ENCODE measurements at regions not wholly inside any gene's neighbourhood (a gene's known extent, or its start where the extent isn't known, plus 50 kb on each side); places are given as distances from the start of the nearest gene placed in this dataset.

DNA sequence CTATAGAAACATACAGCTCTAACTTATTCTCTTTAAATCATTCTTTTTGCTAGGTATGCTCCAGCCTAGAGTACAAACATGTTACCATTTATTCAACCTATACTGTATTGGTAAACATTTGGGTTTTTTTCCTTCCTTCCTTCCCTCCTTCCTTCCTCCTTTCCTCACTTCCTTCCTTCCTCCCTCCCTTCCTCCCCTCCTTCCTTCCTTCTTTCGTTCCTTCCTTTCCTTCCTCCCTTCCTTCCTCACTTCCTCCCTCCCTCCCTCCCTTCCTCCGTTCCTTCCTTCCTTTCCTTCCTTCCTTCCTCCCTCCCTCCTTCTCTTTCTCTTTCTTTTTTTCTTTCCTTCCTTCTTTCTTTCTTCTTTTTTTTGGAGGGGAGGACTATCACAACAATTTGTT is 286.7 kb upstream of the PRKCQ start:
- no peak overlapping the region for H3K27ac ChIP-seq (ENCODE audit: extremely low read depth, low read depth, low read length)
- POLR2A ChIA-PET: no interaction called here
- no peak for TF ChIP-seq MTF1 (CRISPR knock-in tag; IDR thresholded peaks at IDR 0.05; ENCODE audit: borderline replicate concordance)
- TF ChIP-seq CC2D1A (IDR thresholded peaks at IDR 0.05): no peak
- no peak for TF ChIP-seq NFIC (IDR thresholded peaks at IDR 0.05)
- no peak for TF ChIP-seq ZNF23 (CRISPR knock-in tag; IDR thresholded peaks at IDR 0.05)
- peak; percentile 60 for TF ChIP-seq ZNF512 (tag; IDR thresholded peaks at IDR 0.05)
- no peaks in the 10 kb centered on the region for H4K20me1 ChIP-seq (replicated peaks; ENCODE audit: control insufficient read depth, insufficient read depth, low read length)
- no peaks in the 10 kb centered on the region for H3K9me3 ChIP-seq (replicated peaks; ENCODE audit: control insufficient read depth, insufficient read depth, low read depth, low read length)
- no CpG with 5 or more reads among the region's 2 CpGs for WGBS (ENCODE audit: insufficient coverage, low coverage, missing lambda C conversion rate)
- intact Hi-C loops (cut with micrococcal nuclease) (no loop called here), in situ Hi-C loops (cut with MboI) (no loop called here)
- no peaks in the 10 kb centered on the region; a peak in 2 of 5 replicates for H3K27me3 ChIP-seq (ENCODE audit: control insufficient read depth in 2 of 2, insufficient read depth in 2 of 2, low read length in 2 of 2)
- no peaks in the 10 kb centered on the region for H3K36me3 ChIP-seq (ENCODE audit: control insufficient read depth, insufficient read depth, low read length)
- no peak overlapping the region for H2AFZ ChIP-seq (ENCODE audit: low read depth, low read length)
- DNase-seq (ENCODE audit: extremely low read depth in 1 of 4, low spot score in 3 of 4) (no peak), ATAC-seq (no peak), FAIRE-seq (no peak)
- H3K9me1 ChIP-seq (ENCODE audit: control insufficient read depth, insufficient read depth, low read length): no peaks in the 10 kb centered on the region
- BruUV-seq (replicated peaks): no TSS peak
- no peaks in the 10 kb centered on the region for H3K79me2 ChIP-seq (ENCODE audit: control insufficient read depth, insufficient read depth, low read length)
- H3K4me2 ChIP-seq (ENCODE audit: insufficient read depth, low read length): no peak overlapping the region
- no peaks in the 10 kb centered on the region for H3K4me1 ChIP-seq (replicated peaks in 1 of 2; ENCODE audit: control insufficient read depth in 2 of 2, insufficient read depth in 2 of 2, low read length in 2 of 2)
- H3K4me3 ChIP-seq: no peak overlapping the region
- H3K9ac ChIP-seq (ENCODE audit: insufficient read depth in 1 of 2, low read depth in 2 of 2, low read length in 2 of 2): no peak overlapping the region
- CTCF ChIA-PET (ENCODE audit: low intra/inter-chr PET ratio): no interaction called here

DNA sequence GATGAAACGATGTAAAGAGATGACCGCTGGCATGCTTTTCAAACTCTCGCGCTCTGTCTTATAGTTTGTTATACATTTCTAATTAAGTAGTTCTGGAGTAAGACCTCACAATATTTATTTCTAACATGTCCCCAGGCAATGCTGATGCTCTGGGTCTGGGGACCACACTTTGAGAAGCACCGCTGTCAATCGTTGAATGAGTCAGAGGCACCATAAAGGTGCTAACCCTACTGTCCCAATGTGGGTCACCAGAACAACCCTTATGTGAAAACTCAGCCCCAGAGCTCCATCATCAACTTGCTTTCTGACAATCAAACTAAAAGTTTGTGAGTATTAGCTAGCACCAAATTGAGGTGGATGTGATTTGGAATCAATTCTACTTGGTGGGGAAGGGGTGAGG is 284.1 kb upstream of the PRKCQ start:
- Histone ChIP-seq H3K27me3 (ENCODE audit: control insufficient read depth in 2 of 2, insufficient read depth in 2 of 2, low read length in 2 of 2) (no peaks in the 10 kb centered on the region), H3K9ac (ENCODE audit: insufficient read depth in 1 of 2, low read depth in 2 of 2, low read length in 2 of 2) (no peak overlapping the region), H4K20me1 (replicated peaks; ENCODE audit: control insufficient read depth, insufficient read depth, low read length) (no peaks in the 10 kb centered on the region), H3K9me1 (ENCODE audit: control insufficient read depth, insufficient read depth, low read length) (no peaks in the 10 kb centered on the region), H3K4me1 (replicated peaks in 1 of 2; ENCODE audit: control insufficient read depth in 2 of 2, insufficient read depth in 2 of 2, low read length in 2 of 2) (no peaks in the 10 kb centered on the region), H2AFZ (ENCODE audit: low read depth, low read length) (no peak overlapping the region), H3K4me2 (ENCODE audit: insufficient read depth, low read length) (no peak overlapping the region), H3K4me3 (no peak overlapping the region), H3K9me3 (replicated peaks; ENCODE audit: control insufficient read depth, insufficient read depth, low read depth, low read length) (no peaks in the 10 kb centered on the region), H3K79me2 (ENCODE audit: control insufficient read depth, insufficient read depth, low read length) (no peaks in the 10 kb centered on the region), H3K36me3 (ENCODE audit: control insufficient read depth, insufficient read depth, low read length) (no peaks in the 10 kb centered on the region), H3K27ac (ENCODE audit: extremely low read depth, low read depth, low read length) (no peak overlapping the region)
- intact Hi-C loops (cut with micrococcal nuclease) (no loop called here), in situ Hi-C loops (cut with MboI) (no loop called here)
- ChIA-PET POLR2A (no interaction called here), CTCF (ENCODE audit: low intra/inter-chr PET ratio) (no interaction called here)
- ATAC-seq: no peak
- no peak for FAIRE-seq
- 2% methylated on average over 6 of the region's 6 CpGs for WGBS (ENCODE audit: insufficient coverage, low coverage, missing lambda C conversion rate)
- DNase-seq (ENCODE audit: extremely low read depth in 1 of 4, low spot score in 3 of 4): no peak
- no TSS peak for BruUV-seq (replicated peaks)
- TF ChIP-seq RBM17 (IDR thresholded peaks at IDR 0.05; ENCODE audit: borderline replicate concordance, low read depth, low read length) (no peak), PHF20 (IDR thresholded peaks at IDR 0.05; ENCODE audit: partially characterized antibody) (no peak), ZEB2 (IDR thresholded peaks at IDR 0.05) (no peak), MECOM (CRISPR knock-in tag; IDR thresholded peaks at IDR 0.05) (no peak), CREBBP (IDR thresholded peaks at IDR 0.05; ENCODE audit: low read depth, low read length) (no peak), BCOR (IDR thresholded peaks at IDR 0.05) (no peak), SMARCA4 (IDR thresholded peaks at IDR 0.05) (no peak), CCAR2 (IDR thresholded peaks at IDR 0.05; ENCODE audit: low read depth, low read length) (no peak), FOXP4 (CRISPR knock-in tag; IDR thresholded peaks at IDR 0.05; ENCODE audit: borderline replicate concordance) (no peak)
- TF ChIP-seq, protein P1, sequence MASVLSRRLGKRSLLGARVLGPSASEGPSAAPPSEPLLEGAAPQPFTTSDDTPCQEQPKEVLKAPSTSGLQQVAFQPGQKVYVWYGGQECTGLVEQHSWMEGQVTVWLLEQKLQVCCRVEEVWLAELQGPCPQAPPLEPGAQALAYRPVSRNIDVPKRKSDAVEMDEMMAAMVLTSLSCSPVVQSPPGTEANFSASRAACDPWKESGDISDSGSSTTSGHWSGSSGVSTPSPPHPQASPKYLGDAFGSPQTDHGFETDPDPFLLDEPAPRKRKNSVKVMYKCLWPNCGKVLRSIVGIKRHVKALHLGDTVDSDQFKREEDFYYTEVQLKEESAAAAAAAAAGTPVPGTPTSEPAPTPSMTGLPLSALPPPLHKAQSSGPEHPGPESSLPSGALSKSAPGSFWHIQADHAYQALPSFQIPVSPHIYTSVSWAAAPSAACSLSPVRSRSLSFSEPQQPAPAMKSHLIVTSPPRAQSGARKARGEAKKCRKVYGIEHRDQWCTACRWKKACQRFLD (CRISPR knock-in tag; IDR thresholded peaks at IDR 0.05): no peak
